GM18520 (cell line): ENCODE measurements at regions not wholly inside any gene's neighbourhood (a gene's known extent, or its start where the extent isn't known, plus 50 kb on each side); places are given as distances from the start of the nearest gene placed in this dataset.
"Not testable (repeated sequence)": the region's sequence is repeated elsewhere in the genome, so short reads cannot be mapped to it uniquely, and the experiment has no call there.

Experiments used
- ATAC-seq: cut with Tn5 transposase; IDR thresholded peaks from one replicate; pipeline ENCODE4 v1.9.1; 2021; ENCODE audit not compliant: unreplicated experiment

DNA sequence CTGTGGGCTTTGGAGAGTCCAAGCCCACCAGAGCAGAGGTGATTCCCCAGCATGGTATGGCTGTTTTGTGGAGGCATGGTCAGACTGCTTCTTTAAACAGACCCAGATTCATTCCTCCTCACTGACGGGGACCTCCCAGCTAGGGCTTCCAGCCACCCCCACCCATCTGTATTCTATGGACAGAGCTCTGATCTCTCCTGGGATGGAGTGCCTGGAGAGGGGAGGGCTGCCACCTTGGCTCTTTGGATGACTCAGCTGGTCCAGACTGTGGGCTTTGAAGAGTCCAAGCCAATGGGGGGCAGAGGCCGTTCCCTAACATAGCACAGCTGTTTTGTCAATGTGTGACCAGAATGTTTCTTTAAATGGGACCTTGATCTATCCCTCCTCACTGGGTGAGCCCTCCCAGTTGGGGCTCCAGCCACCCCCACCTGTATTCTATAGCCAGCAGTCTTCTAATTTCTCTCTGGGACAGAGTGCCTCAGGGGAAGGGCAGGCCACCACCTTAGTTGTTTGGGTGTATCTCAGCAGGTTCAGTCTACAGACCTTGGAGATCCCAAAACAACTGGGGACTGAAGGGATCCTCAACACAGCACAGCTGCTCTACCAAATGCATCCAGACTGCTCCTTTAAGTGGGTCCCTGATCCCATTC lies 122.0 kb upstream of the OSTN start:
- no peak for ATAC-seq

DNA sequence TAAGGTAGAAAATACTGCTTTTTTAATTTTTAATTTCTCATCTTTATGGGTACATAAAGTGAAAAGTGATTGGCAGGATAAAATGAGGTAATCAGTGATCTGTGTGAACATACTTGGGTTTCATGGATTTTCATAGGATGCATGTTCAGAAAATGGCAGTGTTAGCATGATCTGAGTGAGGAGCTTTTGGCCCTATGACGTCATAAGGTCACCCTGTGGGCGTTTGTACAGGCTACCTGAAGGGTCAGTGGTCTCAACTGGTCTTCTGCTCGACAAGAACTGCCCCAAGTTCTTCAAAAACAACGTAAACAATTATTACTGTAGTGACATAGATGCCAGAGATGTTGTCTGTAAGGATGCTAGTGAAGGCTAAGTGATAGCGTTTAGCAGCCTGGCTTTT lies 124.5 kb upstream of the OSTN start:
- no peak for ATAC-seq

DNA sequence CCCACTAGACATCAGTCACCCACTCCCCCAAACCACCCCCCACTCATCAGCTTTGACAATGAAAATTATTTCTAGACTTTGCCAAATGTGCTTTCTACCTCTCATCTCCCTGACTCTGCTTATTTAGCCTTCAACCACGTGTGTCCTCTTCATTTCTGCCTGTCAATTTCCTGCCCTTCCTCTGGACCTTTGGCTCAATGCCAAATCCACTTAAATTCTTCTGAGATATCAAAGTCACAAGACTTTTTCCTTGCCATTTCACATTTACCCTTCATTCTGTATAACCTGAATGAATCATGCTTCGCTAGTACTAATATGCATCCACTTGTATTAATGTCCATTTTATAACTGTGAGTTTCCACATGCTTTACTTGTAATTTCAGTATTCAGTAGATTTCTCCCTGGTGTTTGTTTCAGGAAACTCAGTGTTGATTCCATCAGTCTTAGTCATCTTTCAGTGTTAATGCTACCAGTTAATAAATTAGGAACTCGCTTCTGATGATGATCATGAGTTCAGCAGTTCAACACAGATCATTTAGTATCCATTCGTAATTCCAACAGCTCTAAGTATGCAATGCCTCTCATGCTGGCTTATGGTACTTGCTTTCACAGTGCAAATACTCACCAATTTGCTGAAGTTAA lies 128.2 kb upstream of the OSTN start:
- no peak for ATAC-seq

DNA sequence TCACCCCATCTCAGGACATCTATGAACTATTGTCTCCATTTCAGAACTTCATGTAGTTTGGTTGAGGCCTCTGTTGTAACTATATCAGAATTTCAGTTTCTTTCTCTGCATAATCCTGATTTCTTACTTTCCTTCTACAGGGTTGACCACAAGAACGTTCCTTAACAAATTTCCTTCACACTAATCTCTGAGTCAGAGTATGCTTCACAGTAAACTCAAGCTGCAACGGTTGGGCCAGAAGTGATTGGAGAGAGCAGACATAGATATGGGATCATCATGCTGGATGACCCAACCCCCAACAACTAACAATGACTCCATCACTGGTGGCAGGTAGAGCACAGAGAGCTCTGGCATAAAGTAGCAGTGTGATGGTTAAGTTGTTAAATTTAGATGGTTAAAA lies 128.8 kb upstream of the OSTN start:
- ATAC-seq = no peak

DNA sequence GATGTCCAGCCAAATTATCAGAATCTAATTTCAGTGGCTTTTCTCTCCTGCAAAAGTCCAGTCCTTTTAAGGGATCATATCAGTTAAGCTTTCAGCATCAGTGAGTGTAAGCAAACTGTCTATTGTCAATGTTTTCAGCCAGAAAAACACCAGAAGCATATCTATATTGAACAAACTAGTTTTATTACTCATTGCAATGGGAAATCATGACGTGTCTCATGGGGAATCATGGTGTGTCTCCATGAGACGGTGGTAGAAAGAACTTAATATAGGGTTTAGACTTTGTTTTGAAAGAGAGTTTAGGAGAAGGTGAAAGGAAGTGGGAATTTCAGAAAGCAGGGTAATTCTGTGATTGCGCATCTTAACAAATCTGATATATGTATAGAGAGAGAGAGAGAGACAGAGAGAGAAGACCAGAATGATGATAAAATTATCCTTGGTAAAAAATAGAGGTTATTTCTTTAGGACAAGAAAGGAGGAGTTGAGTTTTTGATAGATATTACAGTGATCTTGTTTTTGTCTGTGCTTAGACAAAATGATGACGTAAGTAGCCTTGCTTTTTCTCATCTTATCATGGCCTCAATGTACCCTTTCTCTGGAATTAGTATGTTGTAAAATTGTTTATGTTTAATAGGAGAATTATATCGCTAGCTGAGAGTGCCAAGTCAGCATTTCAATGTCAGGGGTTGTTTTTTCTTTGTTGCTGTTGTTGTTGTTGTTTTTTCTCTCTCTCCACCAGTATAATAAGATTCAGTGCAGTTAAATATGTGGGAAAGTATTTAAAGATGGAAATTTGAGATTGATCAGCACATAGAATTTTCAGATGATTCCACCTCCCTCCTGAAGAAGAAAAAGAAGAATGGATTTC lies 129.9 kb upstream of the OSTN start:
- ATAC-seq = no peak

DNA sequence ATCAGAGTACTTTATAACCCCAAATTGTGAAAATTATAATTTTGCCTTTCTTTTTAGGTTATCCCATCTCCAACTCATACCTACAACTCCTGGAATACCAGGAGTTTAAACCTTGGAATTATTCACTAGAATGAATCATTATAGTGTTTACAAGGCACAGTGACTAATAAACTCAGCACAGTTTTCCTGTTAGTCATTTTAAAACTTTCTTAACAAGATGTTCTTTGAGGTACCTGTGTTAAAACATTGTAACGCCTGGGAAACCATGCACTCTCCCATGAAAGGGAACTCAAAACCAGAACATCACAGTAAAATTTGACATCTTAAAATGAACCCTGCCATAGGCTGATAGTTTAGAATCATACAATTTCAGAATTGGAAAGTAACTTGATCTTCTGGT lies 132.4 kb upstream of the OSTN start:
- no peak for ATAC-seq

DNA sequence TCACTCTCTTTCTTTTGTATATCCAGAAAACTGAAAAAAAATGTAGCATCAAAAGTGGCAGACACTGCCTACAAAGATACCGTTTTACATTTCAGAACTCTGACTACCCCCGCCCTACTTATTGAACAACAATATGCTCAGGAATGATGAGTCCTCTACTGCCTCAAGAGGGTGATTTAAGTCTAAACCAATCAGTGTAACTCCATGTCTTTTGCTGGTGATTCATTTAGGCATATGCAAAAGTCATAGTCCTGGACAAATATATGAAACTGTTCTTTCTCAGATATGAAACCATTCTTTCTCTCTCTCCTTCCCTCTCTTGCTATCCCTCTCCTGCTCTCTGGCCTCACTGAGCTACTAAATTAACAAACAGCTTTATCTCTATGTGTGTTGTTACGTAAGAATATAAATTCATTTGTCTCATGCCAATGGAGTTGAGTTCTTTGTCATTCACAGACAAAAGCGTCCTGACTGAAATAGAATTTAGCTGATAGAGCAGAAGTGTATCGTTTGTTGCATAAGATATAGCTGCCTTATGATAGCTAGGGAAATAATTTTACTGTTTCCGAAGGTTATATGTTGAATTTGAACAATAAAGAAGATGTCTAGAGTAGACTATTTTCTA lies 133.7 kb upstream of the OSTN start:
- ATAC-seq = no peak

DNA sequence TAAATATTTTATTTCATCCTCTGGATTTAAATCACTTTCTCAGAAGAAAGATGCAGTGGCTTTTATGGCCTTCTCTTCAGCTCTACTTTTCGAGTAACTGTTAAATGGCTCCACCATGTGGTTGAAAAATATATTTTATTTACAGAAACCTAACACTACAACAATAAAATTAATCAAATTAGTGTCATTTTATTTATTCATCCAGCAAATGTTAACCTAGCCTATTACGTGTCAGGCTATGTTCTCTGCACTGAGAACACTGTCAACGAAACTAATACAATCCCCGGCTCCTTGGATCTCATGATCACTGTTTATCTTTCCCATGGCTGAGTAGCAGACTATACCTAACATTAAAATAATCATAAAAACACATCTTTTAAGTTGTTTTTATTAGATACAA lies 148.0 kb upstream of the OSTN start:
- ATAC-seq = no peak

DNA sequence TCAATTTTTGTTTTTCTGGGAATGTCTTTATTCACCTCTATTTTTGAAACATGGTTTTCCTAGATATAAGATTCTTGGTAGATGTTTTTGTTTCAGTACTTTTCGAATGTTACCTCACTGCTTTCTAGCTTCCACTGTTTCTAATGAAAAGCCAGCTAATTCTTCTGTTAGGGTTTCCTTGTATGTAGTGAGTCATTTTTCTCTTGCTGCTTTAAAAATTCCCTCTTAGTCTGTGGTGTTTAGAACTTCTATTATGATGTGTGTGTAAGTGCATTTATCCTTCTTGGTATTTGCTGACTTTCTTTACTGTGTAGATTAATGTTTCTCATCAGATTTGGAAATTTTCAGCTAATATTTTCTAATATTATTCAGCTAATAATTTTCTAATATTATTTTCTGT lies 151.1 kb upstream of the OSTN start:
- no peak for ATAC-seq

DNA sequence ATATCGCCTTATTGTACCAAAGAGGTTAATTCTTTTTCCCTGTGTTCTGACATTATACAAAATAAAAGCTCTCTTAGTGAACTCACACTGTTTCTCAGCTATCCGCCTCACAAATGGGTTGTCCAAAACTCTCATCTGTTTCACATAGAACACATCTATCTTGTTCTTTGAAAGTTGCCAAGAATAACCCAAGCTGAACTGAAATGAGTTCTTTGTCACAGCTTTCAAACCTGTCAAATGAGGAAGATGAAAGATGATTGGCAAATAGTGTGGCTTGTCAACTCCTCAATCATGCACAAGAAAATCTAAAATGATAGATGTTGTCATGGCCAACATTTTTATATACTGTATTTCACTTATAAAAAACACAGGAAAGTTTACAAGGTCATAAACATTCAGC lies 168.1 kb upstream of the OSTN start:
- no peak for ATAC-seq

DNA sequence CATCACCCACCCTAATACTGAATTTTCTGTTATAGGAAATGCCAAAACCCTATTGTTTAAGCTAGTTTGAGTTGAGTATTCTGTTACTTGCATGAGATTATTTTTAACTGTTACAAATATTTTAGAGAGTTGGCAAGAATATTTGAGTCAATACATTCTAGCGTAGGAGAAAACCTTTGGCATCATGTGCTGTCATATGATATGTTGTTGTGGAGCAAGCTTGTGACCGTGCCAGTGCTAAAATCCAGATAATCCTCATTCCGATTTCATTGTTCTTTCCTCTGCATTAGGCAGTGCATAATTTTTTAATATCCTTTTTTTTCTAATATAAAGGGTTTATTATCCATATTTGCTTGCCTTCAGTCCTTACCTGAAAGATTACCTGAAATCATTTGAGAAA lies 168.0 kb upstream of the GMNC start:
- no peak for ATAC-seq

DNA sequence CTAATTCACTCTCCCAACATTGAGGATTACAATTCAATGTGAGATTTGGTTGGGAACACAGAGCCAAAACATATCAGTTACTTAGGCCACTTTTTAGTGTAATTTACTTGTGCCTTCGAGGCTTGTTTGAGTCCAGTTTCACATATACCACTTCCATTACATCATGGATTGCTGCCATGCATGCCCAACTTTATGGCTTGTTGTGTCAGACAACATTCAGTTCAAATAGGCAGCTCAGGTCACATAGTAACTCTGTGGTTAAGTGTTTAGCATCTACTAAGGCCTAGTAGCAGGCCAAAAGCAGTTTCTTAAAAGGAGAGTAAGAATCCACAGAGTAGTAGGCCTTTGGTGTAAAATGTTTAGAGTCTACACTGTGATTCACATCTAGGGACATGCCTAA lies 164.3 kb upstream of the GMNC start:
- no peak for ATAC-seq

DNA sequence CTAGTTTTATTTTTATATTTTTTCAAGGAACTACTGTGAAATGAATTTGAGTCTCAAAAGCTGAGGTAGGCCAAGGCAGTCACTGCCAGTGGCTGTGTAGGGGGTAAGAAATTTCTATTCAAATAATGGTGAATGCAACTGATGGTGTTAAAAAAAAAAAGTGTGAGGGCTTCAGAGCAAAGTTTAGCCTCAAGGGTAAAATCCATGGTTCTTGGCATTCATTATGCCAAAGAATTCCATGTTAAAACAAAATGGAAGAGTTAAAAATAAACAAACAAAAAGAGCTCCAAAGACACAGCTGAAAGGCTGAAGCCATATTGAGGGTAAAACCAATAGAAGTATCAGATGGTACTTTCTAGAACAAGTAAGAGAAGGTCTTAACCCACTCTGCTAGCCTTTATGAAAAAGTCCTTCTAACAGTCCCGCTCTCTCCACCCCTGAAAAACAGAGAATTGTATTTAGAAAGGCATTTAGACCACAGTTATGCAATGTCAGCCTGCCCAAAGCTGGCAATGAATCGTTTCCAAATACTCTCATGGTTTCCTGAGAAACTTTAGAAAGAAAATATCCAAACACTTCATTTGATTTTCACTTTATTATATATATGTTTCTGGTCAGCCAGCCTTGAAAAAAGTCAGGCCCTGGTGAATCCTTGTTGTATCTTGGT lies 158.4 kb upstream of the GMNC start:
- no peak for ATAC-seq

DNA sequence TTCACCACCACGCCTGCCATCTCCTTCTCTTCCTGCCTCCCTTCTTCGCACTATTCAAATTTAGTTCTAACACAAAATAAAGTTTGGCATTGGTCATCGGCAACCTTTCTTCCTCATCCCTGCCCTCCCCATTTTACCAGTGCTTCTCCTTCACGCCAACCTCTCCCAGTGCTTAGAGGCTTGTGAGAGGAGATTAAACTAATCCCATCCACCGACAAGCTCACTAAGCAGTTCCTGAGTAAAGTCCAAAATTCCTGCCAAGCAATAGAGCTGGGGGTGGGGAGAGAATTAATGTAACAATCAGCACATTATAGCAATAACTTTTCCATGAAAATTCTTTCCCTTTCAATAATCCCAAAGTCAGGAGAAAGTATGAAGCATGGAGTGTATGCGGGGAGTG lies 157.4 kb upstream of the GMNC start:
- no peak for ATAC-seq

DNA sequence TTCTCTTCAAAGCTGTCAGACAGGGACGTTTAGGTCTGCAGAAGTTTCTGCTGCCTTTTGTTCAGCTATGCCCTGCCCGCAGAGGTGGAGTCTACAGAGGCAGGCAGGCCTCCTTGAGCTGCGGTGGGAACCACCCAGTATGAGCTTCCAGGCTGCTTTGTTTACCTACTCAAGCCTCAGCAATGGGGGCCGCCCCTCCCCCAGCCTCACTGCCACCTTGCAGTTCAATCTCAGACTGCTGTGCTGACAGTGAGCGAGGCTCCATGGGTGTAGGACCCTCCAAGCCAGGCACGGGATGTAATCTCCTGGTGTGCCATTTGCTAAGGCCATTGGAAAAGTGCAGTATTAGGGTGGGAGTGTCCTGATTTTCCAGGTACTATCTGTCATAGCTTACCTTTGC lies 153.5 kb upstream of the GMNC start:
- not testable (repeated sequence) for ATAC-seq

DNA sequence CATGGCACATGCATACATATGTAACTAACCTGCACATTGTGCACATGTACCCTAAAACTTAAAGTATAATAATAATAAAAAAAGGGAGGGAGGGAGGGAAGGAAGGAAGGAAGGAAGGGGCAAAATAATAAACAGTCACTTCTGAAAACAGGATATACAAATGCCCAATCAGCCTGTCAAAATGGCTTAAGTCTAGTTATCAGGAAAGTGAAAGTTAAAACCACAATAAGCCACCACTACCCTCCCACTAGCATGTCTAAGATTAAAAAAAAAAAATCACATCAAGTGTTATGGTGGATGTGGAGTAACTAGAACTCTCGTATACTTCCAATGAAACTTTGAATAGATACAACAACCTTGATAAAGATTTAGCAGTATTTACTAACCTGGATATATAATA lies 145.6 kb upstream of the GMNC start:
- no peak for ATAC-seq

DNA sequence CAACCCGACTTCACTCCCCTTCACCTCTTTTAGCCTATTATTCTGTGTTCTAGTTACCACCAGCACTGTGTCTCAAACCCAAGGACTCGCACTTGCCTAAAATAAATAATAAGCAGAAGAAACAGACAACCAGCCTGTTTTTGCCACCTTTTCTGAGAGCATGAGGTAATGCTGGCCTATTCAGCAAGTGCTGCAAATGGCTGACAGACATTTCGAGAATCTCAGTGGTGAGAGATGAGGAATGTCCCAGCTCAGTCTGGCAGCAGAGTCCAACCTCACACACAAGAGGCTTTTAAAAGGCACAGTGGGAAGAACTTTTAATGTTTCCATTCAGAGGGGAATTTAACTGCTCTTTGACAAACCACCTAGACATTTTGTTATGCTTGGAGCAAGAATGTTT lies 143.3 kb upstream of the GMNC start:
- peak; percentile 80 for ATAC-seq

DNA sequence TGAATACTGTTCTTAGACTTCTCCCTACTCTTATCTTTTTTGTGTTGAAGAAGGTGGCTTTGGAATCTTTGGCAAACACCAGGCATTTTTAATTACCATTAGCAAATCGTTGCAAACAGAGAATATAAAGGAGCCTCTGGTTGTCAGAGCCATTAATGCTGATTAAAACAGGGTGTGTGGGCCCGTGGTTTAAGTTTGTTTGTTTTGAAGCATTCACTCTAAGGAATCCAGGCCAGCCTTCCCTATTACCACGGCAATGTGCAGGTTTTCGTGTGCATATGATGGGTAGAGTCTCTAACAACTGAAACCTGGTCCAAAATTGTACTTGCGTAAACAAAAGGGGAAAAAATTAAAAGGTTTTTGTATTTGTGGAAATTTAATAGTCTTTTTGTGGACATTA lies 141.2 kb upstream of the GMNC start:
- ATAC-seq = no peak

DNA sequence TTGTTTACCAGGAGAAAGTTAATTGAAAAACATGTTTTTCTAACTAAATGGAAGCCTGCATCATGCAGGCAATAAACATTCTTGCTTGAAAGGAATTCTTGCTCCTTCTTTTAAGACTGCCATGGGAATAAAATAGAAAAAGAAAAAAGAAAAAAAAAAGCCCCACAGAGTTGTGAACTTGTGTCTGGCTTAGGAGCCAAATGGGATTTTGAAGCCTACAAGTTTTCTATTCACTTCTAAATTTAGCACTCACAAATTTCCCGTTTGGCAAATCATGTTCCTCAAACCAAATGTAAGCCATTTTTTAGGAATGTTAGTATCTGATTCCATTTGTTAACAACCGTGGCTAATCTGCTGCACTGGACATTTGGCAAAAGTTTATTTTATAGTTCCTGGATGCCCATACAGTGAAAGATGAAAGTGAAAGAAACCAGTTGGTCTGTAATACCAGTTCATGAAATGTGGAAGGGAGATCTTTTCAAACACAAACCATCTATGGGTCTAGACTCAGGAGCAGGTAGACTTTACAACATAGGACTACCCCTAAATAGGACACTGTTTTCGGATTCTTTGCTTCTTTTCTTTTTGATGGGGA lies 133.8 kb upstream of the GMNC start:
- ATAC-seq = no peak

DNA sequence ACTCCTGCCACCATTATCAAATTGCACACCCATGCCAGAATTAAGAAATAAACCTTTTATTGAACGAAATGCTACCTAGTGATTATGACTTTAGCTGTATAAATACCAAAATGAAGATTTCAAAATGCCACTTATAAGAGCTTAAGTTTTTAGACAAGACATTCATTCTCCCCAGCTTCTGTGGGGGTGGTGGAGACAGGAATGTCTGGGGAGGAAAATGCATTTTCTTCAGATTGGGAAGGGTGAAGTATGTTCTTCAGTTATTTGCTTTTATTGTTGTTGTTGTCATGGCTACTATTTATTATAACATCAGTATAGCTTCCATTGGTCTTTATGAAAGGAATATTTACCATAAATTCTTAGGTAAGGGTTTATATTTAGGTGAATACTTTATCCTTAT lies 132.7 kb upstream of the GMNC start:
- ATAC-seq = no peak

DNA sequence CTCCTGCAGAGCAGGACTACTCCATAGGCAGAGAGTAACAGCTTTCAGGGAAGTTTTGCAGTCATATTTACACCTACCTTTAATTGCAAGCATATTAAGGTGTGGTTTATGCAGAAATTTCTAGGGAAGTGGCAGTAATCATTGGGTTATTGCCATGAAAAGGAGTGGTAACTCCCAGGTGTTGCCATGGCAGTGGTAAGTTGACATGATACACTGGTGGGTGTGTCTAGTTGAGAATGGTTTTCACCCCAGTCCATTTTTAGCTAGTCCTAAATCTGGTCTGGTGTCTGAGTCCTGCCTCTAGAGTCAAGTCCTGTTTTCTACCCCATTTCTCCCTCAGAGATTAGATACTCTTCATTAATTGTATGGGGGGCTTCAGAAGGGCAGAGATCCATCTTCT lies 128.4 kb upstream of the GMNC start:
- ATAC-seq = no peak
